H1 (cell line): ENCODE measurements at regions not wholly inside any gene's neighbourhood (a gene's known extent, or its start where the extent isn't known, plus 50 kb on each side); places are given as distances from the start of the nearest gene placed in this dataset.

ENCODE experiments used
- BRCA1 ChIP-seq: IDR thresholded peaks from 2 replicates; pipeline ENCODE4 v1.6.1; 2012; ENCODE audit warnings: low read depth, low read length, improper control_type of control experiment
- CHD1 ChIP-seq: IDR thresholded peaks from 2 replicates; pipeline ENCODE4 v1.6.1; 2012; ENCODE audit warnings: low read depth, low read length, improper control_type of control experiment
- HDAC2 ChIP-seq, 2 experiments: fragments of 300-600 bp in 1 of 2; sonication (generic) in 1 of 2; IDR thresholded peaks; 2 replicates each; pipeline ENCODE4 v1.6.1; 2011 to 2012; ENCODE audit warnings: low read depth in 2 of 2, low read length in 2 of 2, mild to moderate bottlenecking in 2 of 2, moderate library complexity in 2 of 2, borderline replicate concordance in 1 of 2, inconsistent platforms in 1 of 2
- POLR2A ChIP-seq, 2 experiments: IDR thresholded peaks; 1 replicate in 1 of 2; 2 replicates in 1 of 2; pipeline ENCODE4 v1.6.1; 2011; ENCODE audit warnings: low read depth in 2 of 2, low read length in 2 of 2, mild to moderate bottlenecking in 2 of 2; ENCODE audit errors: control extremely low read depth in 1 of 2
- TAF7 ChIP-seq: optimal IDR thresholded peaks from 2 replicates; pipeline ENCODE3; 2011; ENCODE audit warnings: low read depth, mild to moderate bottlenecking, inconsistent platforms, low read length, moderate library complexity, borderline replicate concordance
- TBP ChIP-seq: IDR thresholded peaks from 2 replicates; pipeline ENCODE4 v1.6.1; 2011; ENCODE audit warnings: low read depth, low read length, improper control_type of control experiment
- TEAD4 ChIP-seq: IDR thresholded peaks from 2 replicates; pipeline ENCODE4 v1.6.1; 2012; ENCODE audit warnings: low read depth, low read length, inconsistent platforms, mixed read lengths
- TF ChIP-seq, protein P1 (sequence below): fragments of 300-600 bp; sonication (generic); IDR thresholded peaks from 2 replicates; pipeline ENCODE4 v1.7.1; 2012; ENCODE audit warnings: low read length, moderate library complexity, mild to moderate bottlenecking, inconsistent platforms; ENCODE audit not compliant: insufficient replicate concordance
- TF ChIP-seq, protein P2 (sequence below): IDR thresholded peaks from 2 replicates; pipeline ENCODE4 v1.6.1; 2011; ENCODE audit warnings: low read length, improper control_type of control experiment

DNA sequence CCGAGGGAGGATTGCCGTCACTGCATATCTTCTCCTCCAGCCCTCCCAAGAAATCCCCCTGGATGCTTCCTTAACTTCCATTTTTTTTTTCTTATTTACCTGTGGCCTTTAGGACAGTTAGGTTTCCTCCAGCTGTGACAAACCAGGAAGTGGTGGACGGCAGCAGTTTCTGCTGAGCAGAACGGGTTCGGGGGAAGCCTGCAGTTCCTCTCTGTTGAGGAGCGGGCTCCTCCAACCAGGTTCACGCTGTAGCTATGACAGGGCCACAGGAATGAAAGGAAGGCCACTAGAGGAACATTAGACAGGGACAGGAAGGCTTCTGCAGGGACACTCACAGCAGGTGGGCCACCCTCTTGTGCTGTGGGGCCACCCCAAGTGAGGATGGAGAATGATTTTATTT, 76.7 kb upstream of the SYK start (continued):
- TF ChIP-seq, protein P1, sequence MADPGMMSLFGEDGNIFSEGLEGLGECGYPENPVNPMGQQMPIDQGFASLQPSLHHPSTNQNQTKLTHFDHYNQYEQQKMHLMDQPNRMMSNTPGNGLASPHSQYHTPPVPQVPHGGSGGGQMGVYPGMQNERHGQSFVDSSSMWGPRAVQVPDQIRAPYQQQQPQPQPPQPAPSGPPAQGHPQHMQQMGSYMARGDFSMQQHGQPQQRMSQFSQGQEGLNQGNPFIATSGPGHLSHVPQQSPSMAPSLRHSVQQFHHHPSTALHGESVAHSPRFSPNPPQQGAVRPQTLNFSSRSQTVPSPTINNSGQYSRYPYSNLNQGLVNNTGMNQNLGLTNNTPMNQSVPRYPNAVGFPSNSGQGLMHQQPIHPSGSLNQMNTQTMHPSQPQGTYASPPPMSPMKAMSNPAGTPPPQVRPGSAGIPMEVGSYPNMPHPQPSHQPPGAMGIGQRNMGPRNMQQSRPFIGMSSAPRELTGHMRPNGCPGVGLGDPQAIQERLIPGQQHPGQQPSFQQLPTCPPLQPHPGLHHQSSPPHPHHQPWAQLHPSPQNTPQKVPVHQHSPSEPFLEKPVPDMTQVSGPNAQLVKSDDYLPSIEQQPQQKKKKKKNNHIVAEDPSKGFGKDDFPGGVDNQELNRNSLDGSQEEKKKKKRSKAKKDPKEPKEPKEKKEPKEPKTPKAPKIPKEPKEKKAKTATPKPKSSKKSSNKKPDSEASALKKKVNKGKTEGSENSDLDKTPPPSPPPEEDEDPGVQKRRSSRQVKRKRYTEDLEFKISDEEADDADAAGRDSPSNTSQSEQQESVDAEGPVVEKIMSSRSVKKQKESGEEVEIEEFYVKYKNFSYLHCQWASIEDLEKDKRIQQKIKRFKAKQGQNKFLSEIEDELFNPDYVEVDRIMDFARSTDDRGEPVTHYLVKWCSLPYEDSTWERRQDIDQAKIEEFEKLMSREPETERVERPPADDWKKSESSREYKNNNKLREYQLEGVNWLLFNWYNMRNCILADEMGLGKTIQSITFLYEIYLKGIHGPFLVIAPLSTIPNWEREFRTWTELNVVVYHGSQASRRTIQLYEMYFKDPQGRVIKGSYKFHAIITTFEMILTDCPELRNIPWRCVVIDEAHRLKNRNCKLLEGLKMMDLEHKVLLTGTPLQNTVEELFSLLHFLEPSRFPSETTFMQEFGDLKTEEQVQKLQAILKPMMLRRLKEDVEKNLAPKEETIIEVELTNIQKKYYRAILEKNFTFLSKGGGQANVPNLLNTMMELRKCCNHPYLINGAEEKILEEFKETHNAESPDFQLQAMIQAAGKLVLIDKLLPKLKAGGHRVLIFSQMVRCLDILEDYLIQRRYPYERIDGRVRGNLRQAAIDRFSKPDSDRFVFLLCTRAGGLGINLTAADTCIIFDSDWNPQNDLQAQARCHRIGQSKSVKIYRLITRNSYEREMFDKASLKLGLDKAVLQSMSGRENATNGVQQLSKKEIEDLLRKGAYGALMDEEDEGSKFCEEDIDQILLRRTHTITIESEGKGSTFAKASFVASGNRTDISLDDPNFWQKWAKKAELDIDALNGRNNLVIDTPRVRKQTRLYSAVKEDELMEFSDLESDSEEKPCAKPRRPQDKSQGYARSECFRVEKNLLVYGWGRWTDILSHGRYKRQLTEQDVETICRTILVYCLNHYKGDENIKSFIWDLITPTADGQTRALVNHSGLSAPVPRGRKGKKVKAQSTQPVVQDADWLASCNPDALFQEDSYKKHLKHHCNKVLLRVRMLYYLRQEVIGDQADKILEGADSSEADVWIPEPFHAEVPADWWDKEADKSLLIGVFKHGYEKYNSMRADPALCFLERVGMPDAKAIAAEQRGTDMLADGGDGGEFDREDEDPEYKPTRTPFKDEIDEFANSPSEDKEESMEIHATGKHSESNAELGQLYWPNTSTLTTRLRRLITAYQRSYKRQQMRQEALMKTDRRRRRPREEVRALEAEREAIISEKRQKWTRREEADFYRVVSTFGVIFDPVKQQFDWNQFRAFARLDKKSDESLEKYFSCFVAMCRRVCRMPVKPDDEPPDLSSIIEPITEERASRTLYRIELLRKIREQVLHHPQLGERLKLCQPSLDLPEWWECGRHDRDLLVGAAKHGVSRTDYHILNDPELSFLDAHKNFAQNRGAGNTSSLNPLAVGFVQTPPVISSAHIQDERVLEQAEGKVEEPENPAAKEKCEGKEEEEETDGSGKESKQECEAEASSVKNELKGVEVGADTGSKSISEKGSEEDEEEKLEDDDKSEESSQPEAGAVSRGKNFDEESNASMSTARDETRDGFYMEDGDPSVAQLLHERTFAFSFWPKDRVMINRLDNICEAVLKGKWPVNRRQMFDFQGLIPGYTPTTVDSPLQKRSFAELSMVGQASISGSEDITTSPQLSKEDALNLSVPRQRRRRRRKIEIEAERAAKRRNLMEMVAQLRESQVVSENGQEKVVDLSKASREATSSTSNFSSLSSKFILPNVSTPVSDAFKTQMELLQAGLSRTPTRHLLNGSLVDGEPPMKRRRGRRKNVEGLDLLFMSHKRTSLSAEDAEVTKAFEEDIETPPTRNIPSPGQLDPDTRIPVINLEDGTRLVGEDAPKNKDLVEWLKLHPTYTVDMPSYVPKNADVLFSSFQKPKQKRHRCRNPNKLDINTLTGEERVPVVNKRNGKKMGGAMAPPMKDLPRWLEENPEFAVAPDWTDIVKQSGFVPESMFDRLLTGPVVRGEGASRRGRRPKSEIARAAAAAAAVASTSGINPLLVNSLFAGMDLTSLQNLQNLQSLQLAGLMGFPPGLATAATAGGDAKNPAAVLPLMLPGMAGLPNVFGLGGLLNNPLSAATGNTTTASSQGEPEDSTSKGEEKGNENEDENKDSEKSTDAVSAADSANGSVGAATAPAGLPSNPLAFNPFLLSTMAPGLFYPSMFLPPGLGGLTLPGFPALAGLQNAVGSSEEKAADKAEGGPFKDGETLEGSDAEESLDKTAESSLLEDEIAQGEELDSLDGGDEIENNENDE, result no peak
- TF ChIP-seq, protein P2, sequence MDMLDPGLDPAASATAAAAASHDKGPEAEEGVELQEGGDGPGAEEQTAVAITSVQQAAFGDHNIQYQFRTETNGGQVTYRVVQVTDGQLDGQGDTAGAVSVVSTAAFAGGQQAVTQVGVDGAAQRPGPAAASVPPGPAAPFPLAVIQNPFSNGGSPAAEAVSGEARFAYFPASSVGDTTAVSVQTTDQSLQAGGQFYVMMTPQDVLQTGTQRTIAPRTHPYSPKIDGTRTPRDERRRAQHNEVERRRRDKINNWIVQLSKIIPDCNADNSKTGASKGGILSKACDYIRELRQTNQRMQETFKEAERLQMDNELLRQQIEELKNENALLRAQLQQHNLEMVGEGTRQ, result no peak
- TF ChIP-seq TEAD4, result no peak
- TF ChIP-seq CHD1, result no peak
- TF ChIP-seq POLR2A (IDR thresholded peaks at IDR 0.05; ENCODE audit: control extremely low read depth in 1 of 2, low read depth in 2 of 2, low read length in 2 of 2), result no peak
- TF ChIP-seq TBP, result no peak
- no peak for TF ChIP-seq BRCA1
- no peak for TF ChIP-seq TAF7
- no peak for TF ChIP-seq HDAC2 (IDR thresholded peaks at IDR 0.05; ENCODE audit: borderline replicate concordance in 1 of 2, low read depth in 2 of 2, low read length in 2 of 2)
